GM12872 (cell line): ENCODE measurements at regions not wholly inside any gene's neighbourhood (a gene's known extent, or its start where the extent isn't known, plus 50 kb on each side); places are given as distances from the start of the nearest gene placed in this dataset.

Experiments
- TF ChIP-seq, protein P1 (sequence below): IDR thresholded peaks from 3 replicates; pipeline ENCODE4 v1.5.1; 2011; ENCODE audit warnings: low read depth, mild to moderate bottlenecking, low read length, moderate library complexity; ENCODE audit not compliant: insufficient read depth

GRCh38 chr5:120173125-120173524, 291.0 kb upstream of the PRR16 start:
- TF ChIP-seq, protein P1, sequence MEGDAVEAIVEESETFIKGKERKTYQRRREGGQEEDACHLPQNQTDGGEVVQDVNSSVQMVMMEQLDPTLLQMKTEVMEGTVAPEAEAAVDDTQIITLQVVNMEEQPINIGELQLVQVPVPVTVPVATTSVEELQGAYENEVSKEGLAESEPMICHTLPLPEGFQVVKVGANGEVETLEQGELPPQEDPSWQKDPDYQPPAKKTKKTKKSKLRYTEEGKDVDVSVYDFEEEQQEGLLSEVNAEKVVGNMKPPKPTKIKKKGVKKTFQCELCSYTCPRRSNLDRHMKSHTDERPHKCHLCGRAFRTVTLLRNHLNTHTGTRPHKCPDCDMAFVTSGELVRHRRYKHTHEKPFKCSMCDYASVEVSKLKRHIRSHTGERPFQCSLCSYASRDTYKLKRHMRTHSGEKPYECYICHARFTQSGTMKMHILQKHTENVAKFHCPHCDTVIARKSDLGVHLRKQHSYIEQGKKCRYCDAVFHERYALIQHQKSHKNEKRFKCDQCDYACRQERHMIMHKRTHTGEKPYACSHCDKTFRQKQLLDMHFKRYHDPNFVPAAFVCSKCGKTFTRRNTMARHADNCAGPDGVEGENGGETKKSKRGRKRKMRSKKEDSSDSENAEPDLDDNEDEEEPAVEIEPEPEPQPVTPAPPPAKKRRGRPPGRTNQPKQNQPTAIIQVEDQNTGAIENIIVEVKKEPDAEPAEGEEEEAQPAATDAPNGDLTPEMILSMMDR, result no peak

- TF ChIP-seq, protein P1, result no peak
These were observed 290.0 kb upstream of the PRR16 start for GRCh38 chr5:120174089-120174488.

GRCh38 chr5:120199559-120199958, 264.5 kb upstream of the PRR16 start:
- TF ChIP-seq, protein P1, result no peak

GRCh38 chr5:120207129-120207528, 257.0 kb upstream of the PRR16 start:
- TF ChIP-seq, protein P1, result no peak

- TF ChIP-seq, protein P1, result no peak
These were observed 247.1 kb upstream of the PRR16 start for GRCh38 chr5:120217001-120217400.

GRCh38 chr5:120219988-120220387, 244.1 kb upstream of the PRR16 start:
- TF ChIP-seq, protein P1, result no peak

- TF ChIP-seq, protein P1, result no peak
These were observed 238.6 kb upstream of the PRR16 start for GRCh38 chr5:120225524-120225923.
